PC-3 (cell line): ENCODE measurements at regions not wholly inside any gene's neighbourhood (a gene's known extent, or its start where the extent isn't known, plus 50 kb on each side); places are given as distances from the start of the nearest gene placed in this dataset.

Experiments used
- CTCF ChIP-seq: fragments of 300-600 bp; sonication (generic); conservative IDR thresholded peaks from 2 replicates; pipeline ENCODE4 v1.5.1; 2017; ENCODE audit warnings: antibody characterized with exemption, low read depth, mild to moderate bottlenecking, low read length
- EZH2 ChIP-seq: fragments of 300-600 bp; sonication (generic); IDR thresholded peaks from one replicate; pipeline ENCODE4 v1.6.1; 2017; ENCODE audit warnings: antibody characterized with exemption, mild to moderate bottlenecking, low read length; ENCODE audit not compliant: unreplicated experiment
- EZH2phosphoT487 ChIP-seq: fragments of 300-600 bp; sonication (generic); IDR thresholded peaks from 2 replicates; pipeline ENCODE4 v1.6.1; 2018; ENCODE audit warnings: mild to moderate bottlenecking, antibody characterized with exemption, low read length, borderline replicate concordance

- TF ChIP-seq CTCF: no peak
- no peak for TF ChIP-seq EZH2
- no peak for TF ChIP-seq EZH2phosphoT487
These were observed 193.7 kb upstream of the CDH13 start for GRCh38 chr16:82433042-82433441.
